KMS-11 (cell line): ENCODE measurements at regions not wholly inside any gene's neighbourhood (a gene's known extent, or its start where the extent isn't known, plus 50 kb on each side); places are given as distances from the start of the nearest gene placed in this dataset.

Experiments used
- H2AFZ ChIP-seq: fragments of 200-600 bp; sonication (generic); 2 replicates; pipeline ENCODE4 v1.6.1; 2016; ENCODE audit warnings: antibody characterized with exemption, mixed run types, low read depth
- H3K27ac ChIP-seq: fragments of 200-600 bp; sonication (generic); 2 replicates; pipeline ENCODE4 v1.6.1; 2016; ENCODE audit warnings: mild to moderate bottlenecking, mixed run types
- H3K27me3 ChIP-seq: fragments of 200-600 bp; sonication (generic); 2 replicates; pipeline ENCODE4 v1.6.1; 2017; ENCODE audit warnings: mild to moderate bottlenecking, low read depth, mixed run types, moderate library complexity; ENCODE audit not compliant: insufficient read depth
- H3K36me3 ChIP-seq: fragments of 200-600 bp; sonication (generic); 2 replicates; pipeline ENCODE4 v1.6.1; 2017; ENCODE audit warnings: mild to moderate bottlenecking, mixed run types; ENCODE audit not compliant: insufficient read depth
- H3K4me1 ChIP-seq: fragments of 200-600 bp; sonication (generic); 2 replicates; pipeline ENCODE4 v1.6.1; 2016; ENCODE audit warnings: mild to moderate bottlenecking, low read depth, mixed run types; ENCODE audit not compliant: poor library complexity, severe bottlenecking
- H3K4me2 ChIP-seq: fragments of 200-600 bp; sonication (generic); 2 replicates; pipeline ENCODE4 v1.7.0; 2016; ENCODE audit warnings: mild to moderate bottlenecking, mixed run types
- H3K4me3 ChIP-seq: fragments of 200-600 bp; sonication (generic); IDR thresholded peaks from 2 replicates; pipeline ENCODE4 v1.6.1; 2017; ENCODE audit warnings: low read depth, low read length, mixed read lengths; ENCODE audit not compliant: insufficient read depth
- H3K79me2 ChIP-seq: fragments of 200-600 bp; sonication (generic); 2 replicates; pipeline ENCODE4 v1.6.1; 2016; ENCODE audit warnings: low read depth, mixed run types; ENCODE audit not compliant: insufficient read depth
- H3K9ac ChIP-seq: fragments of 200-600 bp; sonication (generic); 2 replicates; pipeline ENCODE4 v1.6.1; 2016; ENCODE audit warnings: mild to moderate bottlenecking, mixed run types
- H4K20me1 ChIP-seq: fragments of 200-600 bp; sonication (generic); 2 replicates; pipeline ENCODE4 v1.6.1; 2016; ENCODE audit warnings: mild to moderate bottlenecking, mixed run types; ENCODE audit not compliant: insufficient read depth
- TF ChIP-seq, protein P1 (sequence below): fragments of 200-600 bp; sonication (generic); conservative IDR thresholded peaks from 2 replicates; pipeline ENCODE4 v1.6.1; 2017; ENCODE audit warnings: low read depth, mild to moderate bottlenecking, antibody characterized with exemption, low read length, moderate library complexity, mixed read lengths

- Histone ChIP-seq H2AFZ (no peak overlapping the region), H3K4me3 (no peak overlapping the region), H3K79me2 (no peaks in the 10 kb centered on the region), H3K4me2 (no peak overlapping the region), H3K9ac (no peak overlapping the region), H3K27me3 (no peaks in the 10 kb centered on the region), H3K4me1 (peaks cover 23% of the 10 kb centered on the region), H4K20me1 (no peaks in the 10 kb centered on the region), H3K36me3 (no peaks in the 10 kb centered on the region), H3K27ac (no peak overlapping the region)
- TF ChIP-seq, protein P1, sequence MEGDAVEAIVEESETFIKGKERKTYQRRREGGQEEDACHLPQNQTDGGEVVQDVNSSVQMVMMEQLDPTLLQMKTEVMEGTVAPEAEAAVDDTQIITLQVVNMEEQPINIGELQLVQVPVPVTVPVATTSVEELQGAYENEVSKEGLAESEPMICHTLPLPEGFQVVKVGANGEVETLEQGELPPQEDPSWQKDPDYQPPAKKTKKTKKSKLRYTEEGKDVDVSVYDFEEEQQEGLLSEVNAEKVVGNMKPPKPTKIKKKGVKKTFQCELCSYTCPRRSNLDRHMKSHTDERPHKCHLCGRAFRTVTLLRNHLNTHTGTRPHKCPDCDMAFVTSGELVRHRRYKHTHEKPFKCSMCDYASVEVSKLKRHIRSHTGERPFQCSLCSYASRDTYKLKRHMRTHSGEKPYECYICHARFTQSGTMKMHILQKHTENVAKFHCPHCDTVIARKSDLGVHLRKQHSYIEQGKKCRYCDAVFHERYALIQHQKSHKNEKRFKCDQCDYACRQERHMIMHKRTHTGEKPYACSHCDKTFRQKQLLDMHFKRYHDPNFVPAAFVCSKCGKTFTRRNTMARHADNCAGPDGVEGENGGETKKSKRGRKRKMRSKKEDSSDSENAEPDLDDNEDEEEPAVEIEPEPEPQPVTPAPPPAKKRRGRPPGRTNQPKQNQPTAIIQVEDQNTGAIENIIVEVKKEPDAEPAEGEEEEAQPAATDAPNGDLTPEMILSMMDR, result no peak
These were observed 107.8 kb upstream of the PSMD7 start for GRCh38 chr16:74188856-74189255.

DNA sequence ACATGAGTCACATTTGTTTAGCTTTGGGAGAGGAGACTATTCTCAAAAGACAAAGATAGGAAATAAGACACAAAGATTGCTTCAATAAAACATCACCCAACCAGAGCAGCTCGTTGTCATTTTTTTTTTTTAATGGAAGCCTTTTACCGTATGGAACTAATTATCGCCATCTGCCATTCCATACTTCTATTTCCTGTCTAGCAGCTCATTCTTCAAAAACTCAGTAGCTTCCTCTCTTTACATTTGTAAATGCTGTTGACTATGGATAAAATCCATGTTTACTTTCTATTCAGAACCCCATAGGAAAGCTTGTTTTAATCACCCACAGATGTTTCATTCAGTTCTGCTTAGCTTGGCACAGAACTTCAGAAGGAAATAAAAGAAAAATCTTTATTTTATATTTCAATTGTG, 110.0 kb upstream of the PSMD7 start:
- peaks cover 23% of the 10 kb centered on the region for H3K4me1 ChIP-seq
- TF ChIP-seq, protein P1, result no peak
- no peak overlapping the region for H3K27ac ChIP-seq
- H3K4me2 ChIP-seq, result no peak overlapping the region
- H2AFZ ChIP-seq, result no peak overlapping the region
- H3K36me3 ChIP-seq, result no peaks in the 10 kb centered on the region
- no peak overlapping the region for H3K9ac ChIP-seq
- H4K20me1 ChIP-seq, result no peaks in the 10 kb centered on the region
- no peak overlapping the region for H3K4me3 ChIP-seq
- no peaks in the 10 kb centered on the region for H3K27me3 ChIP-seq
- H3K79me2 ChIP-seq, result no peaks in the 10 kb centered on the region

GRCh38 chr16:74184839-74185238, 111.8 kb upstream of the PSMD7 start:
- Histone ChIP-seq H3K36me3 (no peaks in the 10 kb centered on the region), H3K79me2 (no peaks in the 10 kb centered on the region), H3K4me2 (no peak overlapping the region), H2AFZ (no peak overlapping the region), H3K27me3 (no peaks in the 10 kb centered on the region), H3K4me3 (no peak overlapping the region), H3K4me1 (peaks cover 6% of the 10 kb centered on the region), H3K9ac (no peak overlapping the region), H3K27ac (no peak overlapping the region), H4K20me1 (no peaks in the 10 kb centered on the region)
- TF ChIP-seq, protein P1, result no peak

DNA sequence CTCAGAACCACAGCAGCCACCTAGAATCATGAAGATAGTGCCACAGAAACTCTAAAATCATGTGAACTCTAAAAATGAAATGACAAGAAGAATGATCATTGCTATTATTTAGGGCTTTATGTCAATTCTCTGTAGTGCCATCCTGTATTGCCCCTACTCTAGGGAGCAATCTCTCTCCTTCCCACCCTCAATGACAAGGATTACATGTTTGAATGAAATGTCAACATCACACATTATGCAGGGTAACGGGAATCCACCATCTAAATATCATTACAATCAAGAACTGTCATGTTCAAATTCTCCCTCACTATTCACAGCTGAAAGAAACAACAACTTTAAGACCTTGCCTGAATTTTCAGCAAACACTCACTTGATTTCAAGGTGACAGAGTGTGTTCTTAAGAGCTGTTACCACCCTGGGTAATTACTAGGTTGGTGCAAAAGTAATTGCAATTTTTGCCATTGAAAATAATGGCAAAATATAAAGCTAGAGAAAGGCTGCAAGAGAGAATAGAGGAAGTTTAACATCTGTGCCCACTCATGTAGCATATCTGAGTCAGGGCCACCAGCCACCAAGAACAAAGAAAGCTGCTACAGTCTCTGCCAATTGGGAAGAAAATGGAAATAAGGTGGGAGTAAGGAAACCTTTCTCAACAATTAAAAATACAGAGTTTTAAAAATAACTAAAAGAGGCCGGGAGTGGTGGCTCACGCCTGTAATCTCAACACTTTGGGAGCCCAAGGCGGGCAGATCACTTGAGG, 112.8 kb upstream of the PSMD7 start:
- no peaks in the 10 kb centered on the region for H3K27me3 ChIP-seq
- TF ChIP-seq, protein P1, result no peak
- no peak overlapping the region for H3K4me2 ChIP-seq
- no peak overlapping the region for H3K4me3 ChIP-seq
- H3K79me2 ChIP-seq, result no peaks in the 10 kb centered on the region
- H3K36me3 ChIP-seq, result no peaks in the 10 kb centered on the region
- no peak overlapping the region for H3K27ac ChIP-seq
- no peaks in the 10 kb centered on the region for H4K20me1 ChIP-seq
- no peaks in the 10 kb centered on the region for H3K4me1 ChIP-seq
- no peak overlapping the region for H3K9ac ChIP-seq
- H2AFZ ChIP-seq, result no peak overlapping the region
